IMR-90 (cell line): ENCODE measurements at regions not wholly inside any gene's neighbourhood (a gene's known extent, or its start where the extent isn't known, plus 50 kb on each side); places are given as distances from the start of the nearest gene placed in this dataset.
A peak's percentile ranks its signal among the peaks of the same experiment; 100 is the strongest.

Experiments
- ATAC-seq: fragments of 200-7000 bp; cut with Tn5 transposase; 2 replicates; pipeline ENCODE4 v1.9.1; 2020; ENCODE audit warnings: low read depth, mild to moderate bottlenecking, moderate library complexity
- BruUV-seq: library from RNA; stranded (reverse); fragments of 400-500 nt; replicated peaks from 2 replicates; lab custom pipeline; 2021; lab: Mats Ljungman, UMichigan
- CTCF ChIA-PET: fragments of 300-600 bp; formaldehyde crosslinking; extraction: SDS; loops from one replicate; lab custom pipeline; 2021; ENCODE audit warnings: antibody characterized with exemption; lab: Yijun Ruan, JAX
- POLR2A ChIA-PET: fragments of 300-600 bp; sonication (Branson Sonifier 250); formaldehyde crosslinking; loops from one replicate; lab custom pipeline; 2022; ENCODE audit warnings: antibody characterized with exemption; ENCODE audit not compliant: unreplicated experiment; lab: Charles Lee
- DNase-seq: peaks from one replicate; pipeline ENCODE4 v3.0.0; 2013
- H2AFZ ChIP-seq: replicated peaks from 2 replicates; pipeline ENCODE3; 2013; ENCODE audit warnings: low read length, mild to moderate bottlenecking; ENCODE audit not compliant: poor library complexity
- H2AK5ac ChIP-seq: 2 replicates; pipeline ENCODE4 v1.6.1; 2013; ENCODE audit warnings: low read depth, low read length, inconsistent platforms
- H2AK9ac ChIP-seq: replicated peaks from 2 replicates; pipeline ENCODE3; 2013; ENCODE audit warnings: mild to moderate bottlenecking, low read depth, low read length, moderate library complexity; ENCODE audit not compliant: poor library complexity
- H2BK120ac ChIP-seq: 2 replicates; pipeline ENCODE4 v1.6.1; 2013; ENCODE audit warnings: low read depth, low read length, inconsistent platforms
- H2BK15ac ChIP-seq: 3 replicates; pipeline ENCODE4 v1.6.1; 2013; ENCODE audit warnings: low read depth, low read length, inconsistent platforms
- H2BK20ac ChIP-seq: 2 replicates; pipeline ENCODE4 v1.6.1; 2013; ENCODE audit warnings: low read depth, mild to moderate bottlenecking, inconsistent platforms, low read length, moderate library complexity
- H2BK5ac ChIP-seq: 2 replicates; pipeline ENCODE4 v1.6.1; 2013; ENCODE audit warnings: mild to moderate bottlenecking, low read depth, low read length, inconsistent platforms; ENCODE audit not compliant: poor library complexity, severe bottlenecking
- H3K14ac ChIP-seq: replicated peaks from 2 replicates; pipeline ENCODE4 v1.6.1; 2013; ENCODE audit warnings: low read depth, low read length, inconsistent platforms
- H3K18ac ChIP-seq: 2 replicates; pipeline ENCODE4 v1.6.1; 2013; ENCODE audit warnings: low read depth, low read length, control low read depth
- H3K23ac ChIP-seq: 2 replicates; pipeline ENCODE4 v1.6.1; 2013; ENCODE audit warnings: low read depth, low read length, inconsistent platforms
- H3K27ac ChIP-seq: 2 replicates; pipeline ENCODE4 v1.5.1; 2013; ENCODE audit warnings: mild to moderate bottlenecking, control low read depth, low read length; ENCODE audit not compliant: insufficient read depth
- H3K27me3 ChIP-seq: 2 replicates; pipeline ENCODE4 v1.6.1; 2013; ENCODE audit warnings: low read length; ENCODE audit not compliant: control insufficient read depth, insufficient read depth
- H3K36me3 ChIP-seq: 2 replicates; pipeline ENCODE4 v1.6.1; 2013; ENCODE audit warnings: low read length, mixed read lengths; ENCODE audit not compliant: control insufficient read depth, insufficient read depth
- H3K4ac ChIP-seq: 2 replicates; pipeline ENCODE4 v1.6.1; 2013; ENCODE audit warnings: low read depth, low read length, inconsistent platforms
- H3K4me1 ChIP-seq: 2 replicates; pipeline ENCODE4 v1.6.1; 2013; ENCODE audit warnings: low read length, mixed read lengths; ENCODE audit not compliant: control insufficient read depth, insufficient read depth
- H3K4me2 ChIP-seq: 2 replicates; pipeline ENCODE4 v1.6.1; 2013; ENCODE audit warnings: low read depth, mild to moderate bottlenecking, control low read depth, low read length, moderate library complexity
- H3K4me3 ChIP-seq: 2 replicates; pipeline ENCODE4 v1.5.1; 2013; ENCODE audit warnings: low read depth, mild to moderate bottlenecking, control low read depth, low read length, moderate library complexity; ENCODE audit not compliant: insufficient read depth
- H3K56ac ChIP-seq: 2 replicates; pipeline ENCODE4 v1.6.1; 2013; ENCODE audit warnings: low read length, inconsistent platforms; ENCODE audit not compliant: insufficient read depth; ENCODE audit errors: extremely low read depth
- H3K79me1 ChIP-seq, 2 experiments: 2 replicates each; pipeline ENCODE4 v1.6.1; 2013; ENCODE audit warnings: low read length in 2 of 2, inconsistent platforms in 1 of 2, low read depth in 1 of 2
- H3K9ac ChIP-seq: 2 replicates; pipeline ENCODE4 v1.6.1; 2013; ENCODE audit warnings: low read depth, low read length, control low read depth
- H3K9me1 ChIP-seq: 2 replicates; pipeline ENCODE4 v1.6.1; 2013; ENCODE audit warnings: low read length, inconsistent platforms; ENCODE audit not compliant: insufficient read depth
- H3K9me3 ChIP-seq: 2 replicates; pipeline ENCODE4 v1.6.1; 2013; ENCODE audit warnings: low read length; ENCODE audit not compliant: control insufficient read depth, insufficient read depth
- H4K20me1 ChIP-seq: 2 replicates; pipeline ENCODE4 v1.6.1; 2013; ENCODE audit warnings: low read length, inconsistent platforms; ENCODE audit not compliant: insufficient read depth
- H4K5ac ChIP-seq: 2 replicates; pipeline ENCODE4 v1.6.1; 2013; ENCODE audit warnings: mild to moderate bottlenecking, low read depth, low read length, control low read depth
- H4K8ac ChIP-seq, 2 experiments: 2 replicates each; pipeline ENCODE4 v1.6.1; 2013; ENCODE audit warnings: low read depth in 2 of 2, low read length in 2 of 2, control low read depth in 1 of 2, inconsistent platforms in 1 of 2
- H4K91ac ChIP-seq: 2 replicates; pipeline ENCODE4 v1.6.1; 2013; ENCODE audit warnings: low read depth, low read length, inconsistent platforms; ENCODE audit not compliant: insufficient read depth
- BHLHE40 ChIP-seq: fragments of 150-350 bp; IDR thresholded peaks from 2 replicates; pipeline ENCODE4 v1.6.1; 2016; ENCODE audit warnings: mild to moderate bottlenecking, low read depth, low read length
- CEBPB ChIP-seq: IDR thresholded peaks from 2 replicates; pipeline ENCODE4 v1.6.1; 2012; ENCODE audit warnings: low read depth, low read length, improper control_type of control experiment
- CHD1 ChIP-seq: IDR thresholded peaks from 2 replicates; pipeline ENCODE4 v1.6.1; 2012; ENCODE audit warnings: low read depth, low read length, improper control_type of control experiment
- FOS ChIP-seq: fragments of 150-350 bp; IDR thresholded peaks from 2 replicates; pipeline ENCODE4 v1.6.1; 2016; ENCODE audit warnings: low read depth, low read length
- MAFK ChIP-seq: IDR thresholded peaks from 2 replicates; pipeline ENCODE4 v1.6.1; 2012; ENCODE audit warnings: low read depth, low read length, improper control_type of control experiment
- MAZ ChIP-seq: IDR thresholded peaks from 2 replicates; pipeline ENCODE4 v1.6.1; 2012; ENCODE audit warnings: low read depth, mild to moderate bottlenecking, low read length, improper control_type of control experiment, moderate library complexity, borderline replicate concordance
- MXI1 ChIP-seq: IDR thresholded peaks from 2 replicates; pipeline ENCODE4 v1.6.1; 2012; ENCODE audit warnings: low read depth, mild to moderate bottlenecking, low read length, moderate library complexity, borderline replicate concordance
- NFE2L2 ChIP-seq: fragments of 150-350 bp; IDR thresholded peaks from 2 replicates; pipeline ENCODE4 v1.6.1; 2016; ENCODE audit warnings: low read depth, mild to moderate bottlenecking, low read length
- POLR2A ChIP-seq: IDR thresholded peaks from 2 replicates; pipeline ENCODE4 v1.6.1; 2012; ENCODE audit warnings: mild to moderate bottlenecking, low read depth, low read length
- RAD21 ChIP-seq: IDR thresholded peaks from 2 replicates; pipeline ENCODE4 v1.6.1; 2012; ENCODE audit warnings: low read length, improper control_type of control experiment
- RCOR1 ChIP-seq: IDR thresholded peaks from 2 replicates; pipeline ENCODE4 v1.6.1; 2012; ENCODE audit warnings: mild to moderate bottlenecking, low read length, improper control_type of control experiment; ENCODE audit not compliant: insufficient replicate concordance
- RFX5 ChIP-seq: IDR thresholded peaks from 2 replicates; pipeline ENCODE4 v1.8.0; 2012; ENCODE audit warnings: low read depth, mild to moderate bottlenecking, low read length, moderate library complexity
- SMC3 ChIP-seq: fragments of 150-350 bp; IDR thresholded peaks from 2 replicates; pipeline ENCODE4 v1.6.1; 2016; ENCODE audit warnings: low read depth, mild to moderate bottlenecking, antibody characterized with exemption, low read length, moderate library complexity
- WGBS, 2 experiments: methylation state at CpG; one replicate each; pipeline versions ENCODE4 v1.1.5 to v1.1.7; 2013; ENCODE audit warnings: missing lambda C conversion rate in 2 of 2; ENCODE audit not compliant: insufficient read length in 1 of 2; ENCODE audit errors: extremely low coverage in 2 of 2; 5-methylcytosine and 5-hydroxymethylcytosine counted together
- dilution Hi-C: fragments of 300-500 bp; cut with HindIII; formaldehyde crosslinking; loops from one replicate; pipeline ENCODE4 v1.14.3; 2018; ENCODE audit warnings: low sequenced_read_pairs; ENCODE audit not compliant: unreplicated experiment
- in situ Hi-C: fragments of 300-500 bp; cut with MboI; formaldehyde crosslinking; loops from 3 replicates; pipeline ENCODE4 v1.14.3; 2019; ENCODE audit warnings: low sequenced_read_pairs, inconsistent platforms, mixed read lengths
- intact Hi-C: fragments of 100-400 bp; cut with micrococcal nuclease; formaldehyde crosslinking; loops from 2 replicates; pipeline ENCODE4 v1.10.0; 2022
- TF ChIP-seq, protein P1 (sequence below): fragments of 150-350 bp; IDR thresholded peaks from 2 replicates; pipeline ENCODE4 v1.6.1; 2016; ENCODE audit warnings: low read depth, mild to moderate bottlenecking, low read length, moderate library complexity, borderline replicate concordance
- TF ChIP-seq, protein P2 (sequence below): fragments of 150-350 bp; IDR thresholded peaks from 2 replicates; pipeline ENCODE4 v1.6.1; 2017; ENCODE audit warnings: mild to moderate bottlenecking, antibody characterized with exemption, low read length, low read depth
- TF ChIP-seq, protein P3 (sequence below): conservative IDR thresholded peaks from 2 replicates; pipeline ENCODE4 v1.5.1; 2012; ENCODE audit warnings: mild to moderate bottlenecking, low read depth, low read length, improper control_type of control experiment

DNA sequence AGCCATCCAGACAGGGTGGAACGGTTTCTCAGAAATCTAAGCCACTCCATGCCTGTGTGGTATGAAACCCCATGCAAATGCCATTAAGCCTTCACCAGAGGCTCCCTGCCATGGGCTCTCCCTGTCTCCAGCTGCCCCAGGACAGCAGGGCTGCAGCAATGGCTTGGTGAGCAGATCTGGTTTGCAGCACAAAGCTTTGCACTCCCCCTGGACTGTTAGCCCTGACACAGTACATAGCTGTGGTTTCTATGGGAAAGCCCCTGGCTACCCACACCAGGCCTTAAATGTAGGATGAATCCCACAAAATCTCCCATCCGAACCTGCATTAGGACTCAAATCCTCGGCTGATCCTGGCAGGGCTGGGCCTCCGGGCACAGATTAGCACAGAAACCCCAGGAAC lies 291.6 kb downstream of the TNS1 start:
- H3K4me3 ChIP-seq = no peak overlapping the region
- H3K9me1 ChIP-seq = peaks cover 26% of the 10 kb centered on the region
- ChIA-PET POLR2A (no interaction called here), CTCF (interaction anchor here (1.0 kb wide), 1 partner anchor 58 kb away, joined by 3 read pairs; no protein-coding TSS in a partner anchor)
- H3K23ac ChIP-seq = peak overlapping the region; percentile 63; the same call in 1 of the 2 replicates
- in situ Hi-C loops = loop anchor here (5.0 to 25.0 kb wide), 4 partner anchors 199 to 1196 kb away; no protein-coding TSS in a partner anchor
- H3K14ac ChIP-seq = peak overlapping the region; percentile 44
- no peaks in the 10 kb centered on the region for H3K79me1 ChIP-seq
- peak overlapping the region; percentile 93 for H3K4ac ChIP-seq
- no peak overlapping the region for H3K56ac ChIP-seq
- H2AK9ac ChIP-seq = peak overlapping the region; percentile 79
- H2BK120ac ChIP-seq = peak overlapping the region; percentile 100
- TF ChIP-seq CHD1 = no peak
- TF ChIP-seq RFX5 = no peak
- TF ChIP-seq FOS = peak; percentile 3; the same call in 1 of the 2 replicates
- TF ChIP-seq NFE2L2 = no peak; the same call in 1 of the 2 replicates
- no peak for TF ChIP-seq CEBPB
- TF ChIP-seq, protein P1, sequence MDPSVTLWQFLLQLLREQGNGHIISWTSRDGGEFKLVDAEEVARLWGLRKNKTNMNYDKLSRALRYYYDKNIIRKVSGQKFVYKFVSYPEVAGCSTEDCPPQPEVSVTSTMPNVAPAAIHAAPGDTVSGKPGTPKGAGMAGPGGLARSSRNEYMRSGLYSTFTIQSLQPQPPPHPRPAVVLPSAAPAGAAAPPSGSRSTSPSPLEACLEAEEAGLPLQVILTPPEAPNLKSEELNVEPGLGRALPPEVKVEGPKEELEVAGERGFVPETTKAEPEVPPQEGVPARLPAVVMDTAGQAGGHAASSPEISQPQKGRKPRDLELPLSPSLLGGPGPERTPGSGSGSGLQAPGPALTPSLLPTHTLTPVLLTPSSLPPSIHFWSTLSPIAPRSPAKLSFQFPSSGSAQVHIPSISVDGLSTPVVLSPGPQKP = no peak
- TF ChIP-seq, protein P2, sequence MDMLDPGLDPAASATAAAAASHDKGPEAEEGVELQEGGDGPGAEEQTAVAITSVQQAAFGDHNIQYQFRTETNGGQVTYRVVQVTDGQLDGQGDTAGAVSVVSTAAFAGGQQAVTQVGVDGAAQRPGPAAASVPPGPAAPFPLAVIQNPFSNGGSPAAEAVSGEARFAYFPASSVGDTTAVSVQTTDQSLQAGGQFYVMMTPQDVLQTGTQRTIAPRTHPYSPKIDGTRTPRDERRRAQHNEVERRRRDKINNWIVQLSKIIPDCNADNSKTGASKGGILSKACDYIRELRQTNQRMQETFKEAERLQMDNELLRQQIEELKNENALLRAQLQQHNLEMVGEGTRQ = no peak
- TF ChIP-seq MAFK = no peak
- TF ChIP-seq SMC3 = peak; percentile 19
- TF ChIP-seq RAD21 = peak; percentile 36; the same call in 1 of the 2 replicates
- no peak for TF ChIP-seq BHLHE40
- no peak for TF ChIP-seq POLR2A
- no peak for TF ChIP-seq RCOR1
- TF ChIP-seq, protein P3, sequence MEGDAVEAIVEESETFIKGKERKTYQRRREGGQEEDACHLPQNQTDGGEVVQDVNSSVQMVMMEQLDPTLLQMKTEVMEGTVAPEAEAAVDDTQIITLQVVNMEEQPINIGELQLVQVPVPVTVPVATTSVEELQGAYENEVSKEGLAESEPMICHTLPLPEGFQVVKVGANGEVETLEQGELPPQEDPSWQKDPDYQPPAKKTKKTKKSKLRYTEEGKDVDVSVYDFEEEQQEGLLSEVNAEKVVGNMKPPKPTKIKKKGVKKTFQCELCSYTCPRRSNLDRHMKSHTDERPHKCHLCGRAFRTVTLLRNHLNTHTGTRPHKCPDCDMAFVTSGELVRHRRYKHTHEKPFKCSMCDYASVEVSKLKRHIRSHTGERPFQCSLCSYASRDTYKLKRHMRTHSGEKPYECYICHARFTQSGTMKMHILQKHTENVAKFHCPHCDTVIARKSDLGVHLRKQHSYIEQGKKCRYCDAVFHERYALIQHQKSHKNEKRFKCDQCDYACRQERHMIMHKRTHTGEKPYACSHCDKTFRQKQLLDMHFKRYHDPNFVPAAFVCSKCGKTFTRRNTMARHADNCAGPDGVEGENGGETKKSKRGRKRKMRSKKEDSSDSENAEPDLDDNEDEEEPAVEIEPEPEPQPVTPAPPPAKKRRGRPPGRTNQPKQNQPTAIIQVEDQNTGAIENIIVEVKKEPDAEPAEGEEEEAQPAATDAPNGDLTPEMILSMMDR = no peak
- TF ChIP-seq MXI1 = no peak
- no peak for TF ChIP-seq MAZ
- BruUV-seq = no TSS peak
- H3K36me3 ChIP-seq = no peaks in the 10 kb centered on the region
- peak overlapping the region; percentile 87 for H2BK20ac ChIP-seq
- no peaks in the 10 kb centered on the region for H3K27me3 ChIP-seq
- H4K91ac ChIP-seq = peak overlapping the region; percentile 90
- peak overlapping the region; percentile 28; the same call in 1 of the 2 replicates for H3K27ac ChIP-seq
- H3K9ac ChIP-seq = peak overlapping the region; percentile 45; the same call in 1 of the 2 replicates
- no peaks in the 10 kb centered on the region for H3K9me3 ChIP-seq
- no peaks in the 10 kb centered on the region for H4K20me1 ChIP-seq
- peak overlapping the region; percentile 68 for H2BK5ac ChIP-seq
- H3K4me2 ChIP-seq = no peak overlapping the region
- peak; percentile 92 for DNase-seq
- H3K4me1 ChIP-seq = peaks cover 43% of the 10 kb centered on the region
- dilution Hi-C loops = no loop called here
- H2AFZ ChIP-seq = peak overlapping the region; percentile 47
- 50% methylated on average over 1 of the region's 4 CpGs; no CpG with 5 or more reads in 1 of the 2 experiments for WGBS, 2 experiments
- H4K8ac ChIP-seq = peak overlapping the region; percentile 72 to 81
- peak overlapping the region; percentile 51; the same call in 2 of the 3 replicates for H2BK15ac ChIP-seq
- H4K5ac ChIP-seq = peak overlapping the region; percentile 98
- H2AK5ac ChIP-seq = peak overlapping the region; percentile 67
- intact Hi-C loops = loop anchor here (2.0 to 5.0 kb wide), 4 partner anchors 88 to 1194 kb away; no protein-coding TSS in a partner anchor
- H3K18ac ChIP-seq = peak overlapping the region; percentile 99
- ATAC-seq = peak; percentile 40; the same call in 1 of the 2 replicates
